DND-41 (cell line): ENCODE measurements at regions not wholly inside any gene's neighbourhood (a gene's known extent, or its start where the extent isn't known, plus 50 kb on each side); places are given as distances from the start of the nearest gene placed in this dataset.

ENCODE experiments used
- ATAC-seq: fragments of 200-7000 bp; cut with Tn5 transposase; 3 replicates; pipeline ENCODE4 v1.9.1; 2021; ENCODE audit warnings: low read depth; ENCODE audit not compliant: insufficient read depth
- DNase-seq: peaks from one replicate; pipeline ENCODE4 v3.0.0-alpha.2; 2020
- H2AFZ ChIP-seq: 2 replicates; pipeline ENCODE4 v1.6.0; 2012; ENCODE audit warnings: low read depth, low read length
- H3K27ac ChIP-seq: 2 replicates; pipeline ENCODE4 v1.5.1; 2012; ENCODE audit warnings: low read length, inconsistent platforms
- H3K27me3 ChIP-seq: fragments of 200-600 bp; sonication (generic); 2 replicates; pipeline ENCODE4 v1.6.0; 2012; ENCODE audit warnings: low read length, mild to moderate bottlenecking, inconsistent platforms; ENCODE audit not compliant: insufficient read depth, poor library complexity
- H3K36me3 ChIP-seq: 2 replicates; pipeline ENCODE4 v1.5.1; 2012; ENCODE audit warnings: low read length, inconsistent platforms; ENCODE audit not compliant: insufficient read depth
- H3K4me1 ChIP-seq: 2 replicates; pipeline ENCODE4 v1.5.1; 2012; ENCODE audit warnings: mild to moderate bottlenecking, low read length; ENCODE audit not compliant: insufficient read depth
- H3K4me2 ChIP-seq: 2 replicates; pipeline ENCODE4 v1.6.0; 2012; ENCODE audit warnings: mild to moderate bottlenecking, moderate library complexity, low read length, inconsistent platforms; ENCODE audit not compliant: insufficient read depth
- H3K4me3 ChIP-seq, 2 experiments: fragments of 200-600 bp in 1 of 2; shearing (Covaris generic) in 1 of 2; 2 replicates each; pipeline ENCODE4 v1.5.1; 2012 to 2016; ENCODE audit warnings: inconsistent platforms in 2 of 2, low read length in 2 of 2, mild to moderate bottlenecking in 2 of 2, low read depth in 1 of 2, moderate library complexity in 1 of 2
- H3K79me2 ChIP-seq: 2 replicates; pipeline ENCODE4 v1.6.0; 2012; ENCODE audit warnings: low read length, inconsistent platforms; ENCODE audit not compliant: insufficient read depth
- H3K9ac ChIP-seq: 2 replicates; pipeline ENCODE4 v1.6.0; 2012; ENCODE audit warnings: low read depth, mild to moderate bottlenecking, inconsistent platforms, low read length, moderate library complexity
- H3K9me3 ChIP-seq: 2 replicates; pipeline ENCODE4 v1.5.1; 2012; ENCODE audit warnings: low read length, moderate library complexity, mild to moderate bottlenecking, inconsistent platforms; ENCODE audit not compliant: insufficient read depth, severe bottlenecking
- H4K20me1 ChIP-seq: 2 replicates; pipeline ENCODE4 v1.6.0; 2012; ENCODE audit warnings: low read length; ENCODE audit not compliant: insufficient read depth
- CTCF ChIP-seq: IDR thresholded peaks from 2 replicates; pipeline ENCODE4 v1.5.1; 2012; ENCODE audit warnings: borderline replicate concordance, low read length, moderate library complexity, mild to moderate bottlenecking; ENCODE audit not compliant: poor library complexity, severe bottlenecking; ENCODE audit errors: extremely low read depth
- EZH2 ChIP-seq: IDR thresholded peaks from 3 replicates; pipeline ENCODE4 v1.6.1; 2012; ENCODE audit warnings: borderline replicate concordance, low read depth, mild to moderate bottlenecking, moderate library complexity, low read length, inconsistent platforms; ENCODE audit not compliant: severe bottlenecking

- Histone ChIP-seq H3K4me3 (no peak overlapping the region), H3K9ac (no peak overlapping the region), H3K4me1 (no peaks in the 10 kb centered on the region), H3K79me2 (no peaks in the 10 kb centered on the region), H4K20me1 (no peaks in the 10 kb centered on the region), H3K27ac (no peak overlapping the region), H2AFZ (no peak overlapping the region), H3K27me3 (peaks cover 2% of the 10 kb centered on the region), H3K9me3 (no peaks in the 10 kb centered on the region), H3K36me3 (no peaks in the 10 kb centered on the region), H3K4me2 (no peak overlapping the region)
- ATAC-seq (no peak), DNase-seq (no peak)
- TF ChIP-seq EZH2 (no peak), CTCF (no peak)
Observed at GRCh38 chr17:10944819-10945218, 106.9 kb upstream of the PIRT start.

- Histone ChIP-seq H3K9me3 (no peaks in the 10 kb centered on the region), H3K4me2 (no peak overlapping the region), H3K4me1 (no peaks in the 10 kb centered on the region), H3K36me3 (no peaks in the 10 kb centered on the region), H2AFZ (no peak overlapping the region), H4K20me1 (no peaks in the 10 kb centered on the region), H3K79me2 (no peaks in the 10 kb centered on the region), H3K9ac (no peak overlapping the region), H3K27ac (no peak overlapping the region), H3K4me3 (no peak overlapping the region), H3K27me3 (peaks cover 3% of the 10 kb centered on the region)
- no peak for DNase-seq
- no peak for TF ChIP-seq CTCF
- TF ChIP-seq EZH2 = no peak
- no peak for ATAC-seq
Observed at GRCh38 chr17:10936931-10937330, 99.0 kb upstream of the PIRT start.

GRCh38 chr17:10932938-10933337, 95.1 kb upstream of the PIRT start:
- Histone ChIP-seq H3K4me1 (no peaks in the 10 kb centered on the region), H3K79me2 (no peaks in the 10 kb centered on the region), H3K4me2 (no peak overlapping the region), H3K4me3 (no peak overlapping the region), H3K9ac (no peak overlapping the region), H2AFZ (no peak overlapping the region), H4K20me1 (no peaks in the 10 kb centered on the region), H3K9me3 (no peaks in the 10 kb centered on the region), H3K36me3 (no peaks in the 10 kb centered on the region), H3K27me3 (no peaks in the 10 kb centered on the region), H3K27ac (no peak overlapping the region)
- ATAC-seq = no peak
- no peak for DNase-seq
- no peak for TF ChIP-seq CTCF
- TF ChIP-seq EZH2 = no peak

GRCh38 chr17:10931133-10931532, 93.2 kb upstream of the PIRT start:
- H3K36me3 ChIP-seq = no peaks in the 10 kb centered on the region
- TF ChIP-seq EZH2 (no peak), CTCF (no peak)
- no peak overlapping the region for H2AFZ ChIP-seq
- no peaks in the 10 kb centered on the region for H3K4me1 ChIP-seq
- H3K9me3 ChIP-seq = no peaks in the 10 kb centered on the region
- H4K20me1 ChIP-seq = no peaks in the 10 kb centered on the region
- H3K27me3 ChIP-seq = no peaks in the 10 kb centered on the region
- no peaks in the 10 kb centered on the region for H3K79me2 ChIP-seq
- no peak overlapping the region for H3K9ac ChIP-seq
- DNase-seq = no peak
- no peak overlapping the region for H3K4me3 ChIP-seq
- no peak overlapping the region for H3K4me2 ChIP-seq
- ATAC-seq = no peak
- no peak overlapping the region for H3K27ac ChIP-seq
